H7 (cell line): ENCODE measurements at regions not wholly inside any gene's neighbourhood (a gene's known extent, or its start where the extent isn't known, plus 50 kb on each side); places are given as distances from the start of the nearest gene placed in this dataset.
A peak's percentile ranks its signal among the peaks of the same experiment; 100 is the strongest.
"Not testable (repeated sequence)": the region's sequence is repeated elsewhere in the genome, so short reads cannot be mapped to it uniquely, and the experiment has no call there.

Source experiments
- DNase-seq: peaks from one replicate; pipeline ENCODE4 v3.0.0; 2012
- H3K27me3 ChIP-seq: 2 replicates; pipeline ENCODE4 v1.6.0; 2011; ENCODE audit warnings: mild to moderate bottlenecking, low read length; ENCODE audit not compliant: control insufficient read depth, insufficient read depth
- H3K36me3 ChIP-seq: replicated peaks from 2 replicates; pipeline ENCODE4 v1.5.1; 2011; ENCODE audit warnings: low read length; ENCODE audit not compliant: control insufficient read depth, insufficient read depth
- H3K4me3 ChIP-seq: 2 replicates; pipeline ENCODE4 v1.5.1; 2011; ENCODE audit warnings: low read depth, mild to moderate bottlenecking, control low read depth, low read length, moderate library complexity; ENCODE audit not compliant: insufficient read depth

DNA sequence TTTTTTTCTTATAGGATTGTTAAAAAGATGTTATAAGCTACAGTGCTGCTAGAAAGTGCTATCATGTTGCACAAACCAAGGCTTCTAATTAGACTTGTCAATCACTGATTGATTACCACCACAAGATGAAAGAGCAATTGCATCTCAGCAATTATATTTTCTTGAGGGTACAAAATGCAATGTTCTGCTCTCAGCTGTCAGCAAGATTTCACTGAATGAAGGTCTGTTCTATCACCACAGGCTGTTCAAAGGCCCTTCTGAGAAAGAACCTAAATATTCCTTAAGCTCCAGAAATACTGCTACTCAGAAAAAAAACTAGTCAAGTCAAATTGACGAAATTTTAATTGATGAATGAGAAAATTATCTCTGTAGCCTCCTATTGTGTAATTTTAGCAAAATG lies 301.9 kb upstream of the KYNU start:
- no peaks in the 10 kb centered on the region for H3K27me3 ChIP-seq
- H3K36me3 ChIP-seq: no peaks in the 10 kb centered on the region
- H3K4me3 ChIP-seq: no peak overlapping the region
- DNase-seq: no peak

DNA sequence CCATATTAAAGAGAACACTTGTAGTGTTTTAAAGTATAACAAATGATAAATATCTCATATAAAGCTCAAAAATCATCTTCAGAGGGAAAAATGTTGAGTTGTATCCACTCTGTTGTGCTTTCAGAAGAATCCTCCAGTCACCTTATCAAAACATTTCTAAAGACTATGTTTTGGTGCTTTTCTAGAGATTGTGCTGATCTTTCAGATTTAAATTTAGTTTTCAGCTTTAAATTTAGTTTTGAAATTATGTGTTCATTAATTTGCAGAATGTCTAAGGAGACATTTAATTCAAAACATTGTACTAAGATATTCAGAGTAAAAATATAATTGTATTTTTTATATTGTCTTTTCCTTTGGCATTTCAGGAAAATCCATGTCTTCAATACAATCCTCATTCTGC lies 303.1 kb upstream of the KYNU start:
- H3K27me3 ChIP-seq: no peaks in the 10 kb centered on the region
- H3K36me3 ChIP-seq: no peaks in the 10 kb centered on the region
- no peak overlapping the region for H3K4me3 ChIP-seq
- no peak for DNase-seq

GRCh38 chr2:142572346-142573132 lies 304.9 kb upstream of the KYNU start:
- no peaks in the 10 kb centered on the region for H3K27me3 ChIP-seq
- no peaks in the 10 kb centered on the region for H3K36me3 ChIP-seq
- DNase-seq: no peak
- H3K4me3 ChIP-seq: no peak overlapping the region

- H3K4me3 ChIP-seq: no peak overlapping the region
- DNase-seq: no peak
- H3K36me3 ChIP-seq: no peaks in the 10 kb centered on the region
- H3K27me3 ChIP-seq: no peaks in the 10 kb centered on the region
Measured at GRCh38 chr2:142571934-142572333, 305.5 kb upstream of the KYNU start.

DNA sequence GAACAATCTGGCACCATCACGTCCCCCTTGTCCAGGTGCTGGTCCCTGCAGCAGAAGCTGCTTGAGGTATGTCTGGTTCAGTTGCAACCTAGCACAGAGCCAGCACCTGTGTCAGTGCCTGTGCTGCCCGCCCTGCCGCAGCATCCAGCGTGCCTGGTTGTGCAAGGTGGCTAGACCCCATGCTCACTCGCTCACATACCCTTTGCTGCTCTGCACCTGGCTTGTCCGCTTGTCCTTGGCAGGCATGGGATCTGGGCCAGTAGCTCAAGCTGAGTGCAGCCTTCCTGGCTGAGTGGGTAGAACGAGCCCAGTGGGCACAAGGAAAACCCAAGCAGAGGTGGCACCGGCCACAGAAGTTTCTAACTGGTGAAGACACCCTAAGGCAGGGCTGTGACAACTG lies 314.6 kb upstream of the KYNU start:
- no peak overlapping the region for H3K4me3 ChIP-seq
- DNase-seq: no peak
- H3K27me3 ChIP-seq: no peaks in the 10 kb centered on the region
- H3K36me3 ChIP-seq: no peaks in the 10 kb centered on the region

DNA sequence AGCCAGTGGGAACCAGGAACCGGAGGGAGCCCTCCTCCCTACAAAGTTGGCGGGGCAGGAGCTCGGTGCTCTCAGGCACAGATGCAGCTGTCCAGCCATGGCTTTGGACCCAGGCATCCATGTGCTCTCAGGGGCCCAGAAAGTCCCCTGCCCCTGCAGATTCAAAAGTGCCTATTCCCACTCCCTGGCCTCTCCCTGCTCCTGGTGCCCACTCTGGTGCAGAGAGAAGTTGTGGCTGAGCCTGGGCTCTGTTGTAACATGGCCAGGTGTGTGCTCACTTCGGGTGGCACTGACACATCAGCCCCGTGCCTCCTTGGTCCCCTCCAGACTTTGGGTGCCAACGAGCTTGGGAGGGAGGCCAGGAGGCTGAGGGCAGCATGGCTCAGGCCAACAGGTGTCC lies 315.8 kb upstream of the KYNU start:
- no peaks in the 10 kb centered on the region for H3K27me3 ChIP-seq
- no peaks in the 10 kb centered on the region for H3K36me3 ChIP-seq
- no peak for DNase-seq
- no peak overlapping the region for H3K4me3 ChIP-seq

DNA sequence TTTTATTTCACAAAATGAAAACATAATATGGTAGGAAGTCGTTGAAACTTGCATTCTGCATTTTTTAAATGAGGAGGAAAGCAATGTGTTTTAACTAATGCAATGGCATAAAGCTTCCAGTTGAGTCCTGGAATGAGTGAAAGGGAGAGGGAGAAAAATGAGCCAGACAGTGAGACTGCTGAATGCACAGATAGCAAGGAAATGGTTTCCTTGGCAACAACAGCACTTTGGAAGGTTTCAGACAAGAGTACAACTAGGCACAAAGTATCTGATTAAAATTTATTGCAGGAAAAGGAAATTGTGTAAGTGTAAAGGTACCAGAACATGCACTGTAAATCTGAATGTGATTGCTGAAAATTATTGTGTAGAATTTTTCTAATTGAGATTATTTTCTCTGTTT lies 320.1 kb upstream of the KYNU start:
- no peak overlapping the region for H3K4me3 ChIP-seq
- no peaks in the 10 kb centered on the region for H3K27me3 ChIP-seq
- H3K36me3 ChIP-seq: no peaks in the 10 kb centered on the region
- DNase-seq: no peak

DNA sequence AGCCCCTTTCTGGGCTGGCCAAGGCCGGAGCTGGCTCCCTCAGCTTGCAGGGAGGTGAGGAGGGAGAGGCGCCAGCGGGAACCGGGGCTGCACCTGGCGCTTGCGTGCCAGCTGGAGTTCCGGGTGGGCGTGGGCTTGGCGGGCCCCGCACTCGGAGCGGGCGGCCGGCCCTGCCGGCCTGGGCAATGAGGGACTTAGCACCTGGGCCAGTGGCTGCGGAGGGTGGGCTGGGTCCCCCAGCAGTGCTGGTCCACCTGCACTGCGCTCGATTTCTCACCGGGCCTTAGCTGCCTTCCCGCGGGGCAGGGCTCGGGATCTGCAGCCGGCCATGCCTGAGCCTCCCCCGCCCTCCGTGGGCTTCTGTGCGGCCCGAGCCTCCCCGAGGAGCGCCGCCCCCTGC lies 331.5 kb upstream of the KYNU start:
- H3K36me3 ChIP-seq, H3K4me3 ChIP-seq, DNase-seq, H3K27me3 ChIP-seq: not testable (repeated sequence)

GRCh38 chr2:142545036-142545435 lies 332.4 kb upstream of the KYNU start:
- Histone ChIP-seq H3K4me3 (no peak overlapping the region), H3K27me3 (no peaks in the 10 kb centered on the region), H3K36me3 (no peaks in the 10 kb centered on the region)
- DNase-seq: no peak

GRCh38 chr2:142544173-142544572 lies 333.3 kb upstream of the KYNU start:
- Histone ChIP-seq H3K4me3 (no peak overlapping the region), H3K27me3 (no peaks in the 10 kb centered on the region), H3K36me3 (no peaks in the 10 kb centered on the region)
- DNase-seq: peak; percentile 10

DNA sequence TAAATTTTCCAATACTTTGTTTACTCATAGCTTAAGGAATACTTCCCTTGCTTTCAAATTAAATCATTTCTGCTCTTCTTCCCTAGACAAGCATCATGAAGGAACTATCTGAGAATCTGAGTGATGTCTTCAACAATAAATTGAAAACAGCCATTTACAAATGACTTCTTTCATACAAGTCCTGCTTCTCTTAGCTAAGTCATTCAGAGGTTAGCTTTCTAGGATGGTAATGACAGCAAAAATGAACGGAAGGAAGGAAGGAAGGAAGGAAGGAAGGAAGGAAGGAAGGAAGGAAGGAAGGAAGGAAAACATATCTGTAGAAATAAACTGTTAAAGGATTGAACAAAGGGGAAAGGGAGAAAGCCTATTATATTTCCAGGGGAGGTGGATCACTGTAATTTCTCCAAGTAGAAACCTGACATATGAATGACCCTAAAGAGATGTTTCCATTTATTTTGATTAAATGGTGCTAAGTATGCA lies 335.0 kb upstream of the KYNU start:
- DNase-seq: no peak
- Histone ChIP-seq H3K27me3 (no peaks in the 10 kb centered on the region), H3K36me3 (no peaks in the 10 kb centered on the region), H3K4me3 (no peak overlapping the region)

GRCh38 chr2:142536966-142537365 lies 340.5 kb upstream of the KYNU start:
- Histone ChIP-seq H3K36me3 (no peaks in the 10 kb centered on the region), H3K27me3 (no peaks in the 10 kb centered on the region), H3K4me3 (no peak overlapping the region)
- DNase-seq: no peak

- H3K36me3 ChIP-seq: no peaks in the 10 kb centered on the region
- H3K4me3 ChIP-seq: no peak overlapping the region
- H3K27me3 ChIP-seq: no peaks in the 10 kb centered on the region
- DNase-seq: no peak
Measured at GRCh38 chr2:142536492-142536891, 341.0 kb upstream of the KYNU start.

DNA sequence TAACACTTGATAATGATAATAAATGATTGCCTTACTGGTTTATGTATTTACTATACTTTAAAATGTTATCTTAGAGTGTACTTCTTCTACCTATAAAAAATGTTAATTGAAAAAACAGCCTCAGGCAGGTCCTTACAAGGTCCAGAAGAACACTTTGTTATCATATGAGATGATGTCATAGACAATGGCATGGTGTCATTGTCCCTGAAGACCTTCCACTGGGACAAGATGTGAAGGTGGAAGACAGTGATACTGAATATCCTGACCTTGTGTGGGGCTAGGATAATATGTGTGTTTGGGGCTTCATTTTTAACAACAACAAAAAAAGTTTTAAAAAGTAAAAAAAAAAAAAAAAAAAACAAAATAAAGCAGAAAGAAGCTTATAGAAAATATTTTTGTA lies 342.2 kb upstream of the KYNU start:
- no peak for DNase-seq
- H3K27me3 ChIP-seq: no peaks in the 10 kb centered on the region
- no peak overlapping the region for H3K4me3 ChIP-seq
- no peaks in the 10 kb centered on the region for H3K36me3 ChIP-seq

DNA sequence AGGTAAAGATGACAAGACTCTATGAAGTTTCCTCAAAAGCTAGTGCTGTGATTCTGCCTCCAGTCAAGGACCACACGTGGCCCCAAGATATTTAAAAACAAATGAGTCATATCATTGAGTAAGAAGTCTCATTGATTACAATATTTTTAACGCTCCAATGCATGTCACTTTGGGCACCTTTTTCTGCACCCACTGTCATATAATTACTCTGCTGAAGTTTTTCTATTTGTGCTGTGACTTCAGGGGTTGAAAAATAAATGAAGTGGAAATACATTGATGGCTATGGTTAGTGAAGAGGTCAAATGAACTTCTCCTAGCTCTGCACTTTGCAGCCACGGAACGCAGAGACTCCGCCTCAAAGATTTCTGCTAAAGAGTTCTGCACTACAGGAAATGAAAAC lies 344.3 kb upstream of the KYNU start:
- DNase-seq: no peak
- Histone ChIP-seq H3K36me3 (no peaks in the 10 kb centered on the region), H3K27me3 (no peaks in the 10 kb centered on the region), H3K4me3 (no peak overlapping the region)

GRCh38 chr2:142531377-142531776 lies 346.1 kb upstream of the KYNU start:
- Histone ChIP-seq H3K27me3 (no peaks in the 10 kb centered on the region), H3K4me3 (no peak overlapping the region), H3K36me3 (no peaks in the 10 kb centered on the region)
- DNase-seq: no peak
